GM13977 (cell line): ENCODE measurements at regions not wholly inside any gene's neighbourhood (a gene's known extent, or its start where the extent isn't known, plus 50 kb on each side); places are given as distances from the start of the nearest gene placed in this dataset.

ENCODE experiments used
- DNase-seq: peaks from one replicate; pipeline ENCODE4 v3.0.0; 2012; ENCODE audit warnings: low spot score
- in situ Hi-C: fragments of 300-500 bp; cut with MboI; formaldehyde crosslinking; loops from one replicate; pipeline ENCODE4 v1.12.0; 2022; ENCODE audit warnings: low sequenced_read_pairs, low pct_unique_long_range_greater_than_20kb, mixed read lengths, inconsistent platforms; ENCODE audit not compliant: unreplicated experiment
- TF ChIP-seq, protein P1 (sequence below): IDR thresholded peaks from 2 replicates; pipeline ENCODE4 v1.5.1; 2012; ENCODE audit warnings: mild to moderate bottlenecking, control low read depth; ENCODE audit not compliant: insufficient read depth; ENCODE audit errors: extremely low read depth, missing control alignments

DNA sequence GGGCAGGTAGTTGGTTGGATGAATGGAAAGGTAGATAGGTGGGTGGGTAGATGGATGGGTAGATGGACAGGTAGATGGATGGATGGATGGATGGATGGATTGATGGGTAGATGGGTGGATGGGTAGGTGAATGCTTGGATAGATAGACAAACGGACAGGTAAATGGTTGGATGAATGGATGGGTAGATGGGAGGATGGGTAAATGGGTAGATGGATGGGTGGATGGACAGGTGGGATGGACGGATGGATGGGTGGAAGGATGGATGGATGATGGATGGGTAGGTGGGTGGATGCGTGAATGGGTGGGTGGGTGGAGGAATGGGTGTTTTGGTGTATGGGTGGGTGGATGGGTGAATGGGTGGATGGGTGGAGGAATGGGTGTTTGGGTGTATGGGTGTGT lies 50.1 kb upstream of the ASAP2 start:
- TF ChIP-seq, protein P1, sequence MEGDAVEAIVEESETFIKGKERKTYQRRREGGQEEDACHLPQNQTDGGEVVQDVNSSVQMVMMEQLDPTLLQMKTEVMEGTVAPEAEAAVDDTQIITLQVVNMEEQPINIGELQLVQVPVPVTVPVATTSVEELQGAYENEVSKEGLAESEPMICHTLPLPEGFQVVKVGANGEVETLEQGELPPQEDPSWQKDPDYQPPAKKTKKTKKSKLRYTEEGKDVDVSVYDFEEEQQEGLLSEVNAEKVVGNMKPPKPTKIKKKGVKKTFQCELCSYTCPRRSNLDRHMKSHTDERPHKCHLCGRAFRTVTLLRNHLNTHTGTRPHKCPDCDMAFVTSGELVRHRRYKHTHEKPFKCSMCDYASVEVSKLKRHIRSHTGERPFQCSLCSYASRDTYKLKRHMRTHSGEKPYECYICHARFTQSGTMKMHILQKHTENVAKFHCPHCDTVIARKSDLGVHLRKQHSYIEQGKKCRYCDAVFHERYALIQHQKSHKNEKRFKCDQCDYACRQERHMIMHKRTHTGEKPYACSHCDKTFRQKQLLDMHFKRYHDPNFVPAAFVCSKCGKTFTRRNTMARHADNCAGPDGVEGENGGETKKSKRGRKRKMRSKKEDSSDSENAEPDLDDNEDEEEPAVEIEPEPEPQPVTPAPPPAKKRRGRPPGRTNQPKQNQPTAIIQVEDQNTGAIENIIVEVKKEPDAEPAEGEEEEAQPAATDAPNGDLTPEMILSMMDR: no peak
- DNase-seq: no peak
- in situ Hi-C loops: no loop called here

DNA sequence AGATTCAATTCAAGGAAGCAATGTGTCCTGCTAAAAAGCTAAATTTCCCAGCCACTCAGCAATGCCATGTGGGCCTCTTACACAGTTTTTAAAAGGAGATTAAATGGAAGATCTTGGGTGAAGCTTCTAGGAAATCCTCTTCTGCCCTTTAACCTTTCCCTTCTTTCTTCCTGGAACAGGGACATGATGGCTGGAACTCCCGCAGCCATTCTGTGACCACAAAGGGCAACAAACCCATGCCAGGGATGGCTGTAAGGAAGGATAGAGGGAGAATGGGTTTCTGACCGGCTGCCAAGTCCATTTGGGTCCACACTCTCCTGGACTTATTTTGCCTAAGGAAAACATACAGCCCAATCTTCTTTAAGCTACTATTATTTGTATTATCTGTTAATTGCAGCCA lies 52.6 kb upstream of the ASAP2 start:
- in situ Hi-C loops: no loop called here
- TF ChIP-seq, protein P1: no peak
- no peak for DNase-seq

DNA sequence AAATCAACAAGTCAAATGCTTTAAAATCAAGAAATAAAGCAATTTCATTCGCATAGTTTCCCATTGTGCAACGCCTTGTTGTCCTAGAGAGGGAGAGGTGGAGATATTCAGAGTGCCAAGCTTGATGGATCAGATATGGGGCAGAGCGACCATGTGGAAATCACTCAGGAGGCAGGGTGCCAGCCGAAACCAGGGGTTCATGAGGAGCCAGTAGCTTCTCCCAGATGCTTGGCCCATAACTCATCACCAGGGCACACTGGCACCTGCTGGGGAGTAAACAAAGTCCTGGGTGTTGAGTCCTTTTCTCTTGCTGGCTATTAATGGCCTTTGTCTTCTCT lies 53.0 kb upstream of the ASAP2 start:
- TF ChIP-seq, protein P1: no peak
- in situ Hi-C loops: no loop called here
- no peak for DNase-seq

DNA sequence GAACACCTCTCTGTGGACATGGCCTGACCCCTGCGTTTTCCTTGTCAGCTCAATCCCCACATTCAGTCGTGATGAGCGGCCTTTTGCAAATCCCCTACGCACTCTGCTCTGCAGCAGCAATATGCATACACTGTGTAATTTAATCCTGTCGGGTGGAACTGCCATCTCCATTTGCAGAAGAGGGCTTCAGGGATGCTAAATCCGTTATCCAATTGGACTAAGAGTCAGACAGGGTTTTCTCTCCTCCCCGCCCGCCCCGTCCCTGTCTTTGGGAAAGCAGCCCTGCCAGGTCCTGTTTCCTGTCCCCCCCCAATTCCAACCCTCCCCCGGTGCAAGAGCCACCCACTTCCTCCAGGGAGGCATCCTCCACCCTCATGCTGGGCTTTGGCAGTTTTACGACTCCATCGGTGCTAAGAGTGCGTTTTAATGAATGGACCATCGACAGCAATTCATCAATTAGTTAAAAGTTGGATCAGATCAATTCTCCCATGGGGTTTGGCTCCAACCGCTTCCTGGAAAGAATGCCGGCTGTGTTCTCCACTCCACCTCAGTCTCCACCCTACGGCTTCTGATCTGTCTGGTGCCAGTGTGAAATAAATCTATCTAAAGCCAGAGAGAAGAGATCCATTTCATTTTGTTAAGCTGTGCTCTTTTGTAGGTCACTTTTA lies 53.5 kb upstream of the ASAP2 start:
- DNase-seq: no peak
- TF ChIP-seq, protein P1: no peak

DNA sequence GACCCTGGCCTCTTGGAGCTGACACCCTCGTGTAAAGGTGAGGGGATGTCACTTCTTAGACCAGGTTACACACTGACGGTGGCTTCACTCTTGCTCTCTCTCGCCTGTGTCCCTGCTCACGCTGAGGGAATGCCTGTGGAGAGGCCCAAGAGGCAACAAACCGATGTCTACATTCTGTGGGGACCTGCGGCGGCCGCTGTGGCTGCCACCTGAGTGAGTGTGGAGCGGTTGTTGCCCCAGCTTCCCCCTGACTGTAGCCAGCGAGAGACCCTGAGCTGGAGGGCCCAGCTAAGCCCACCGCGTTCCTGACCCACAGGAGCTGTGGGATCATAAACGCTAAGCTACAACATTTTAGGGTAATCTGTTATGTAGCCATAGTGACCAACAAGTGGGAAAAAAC lies 55.7 kb upstream of the ASAP2 start:
- TF ChIP-seq, protein P1: no peak
- no peak for DNase-seq
- in situ Hi-C loops: no loop called here

More for the DNA sequence above, 53.5 kb upstream of the ASAP2 start:
- in situ Hi-C loops: no loop called here

DNA sequence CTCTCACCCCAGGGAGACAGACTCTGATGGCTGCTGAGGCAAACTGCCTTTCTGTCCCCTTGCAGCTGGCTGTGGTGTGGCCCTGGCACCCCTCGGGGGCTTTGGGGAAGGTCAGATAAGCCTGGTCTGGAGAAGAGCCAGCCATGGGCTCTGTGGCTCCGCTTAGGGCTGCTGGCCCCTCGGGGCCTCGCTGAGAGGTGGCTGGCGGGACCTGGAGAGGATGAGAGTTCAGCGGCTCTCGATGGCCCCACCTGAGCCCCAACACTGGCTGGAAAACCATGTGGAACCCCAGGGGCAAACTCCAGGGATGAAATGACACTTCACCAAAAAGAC lies 56.1 kb upstream of the ASAP2 start:
- TF ChIP-seq, protein P1: no peak
- DNase-seq: no peak
- in situ Hi-C loops: no loop called here
